GM12872 (cell line): ENCODE measurements at regions not wholly inside any gene's neighbourhood (a gene's known extent, or its start where the extent isn't known, plus 50 kb on each side); places are given as distances from the start of the nearest gene placed in this dataset.

Experiments
- TF ChIP-seq, protein P1 (sequence below): IDR thresholded peaks from 3 replicates; pipeline ENCODE4 v1.5.1; 2011; ENCODE audit warnings: low read depth, mild to moderate bottlenecking, low read length, moderate library complexity; ENCODE audit not compliant: insufficient read depth

DNA sequence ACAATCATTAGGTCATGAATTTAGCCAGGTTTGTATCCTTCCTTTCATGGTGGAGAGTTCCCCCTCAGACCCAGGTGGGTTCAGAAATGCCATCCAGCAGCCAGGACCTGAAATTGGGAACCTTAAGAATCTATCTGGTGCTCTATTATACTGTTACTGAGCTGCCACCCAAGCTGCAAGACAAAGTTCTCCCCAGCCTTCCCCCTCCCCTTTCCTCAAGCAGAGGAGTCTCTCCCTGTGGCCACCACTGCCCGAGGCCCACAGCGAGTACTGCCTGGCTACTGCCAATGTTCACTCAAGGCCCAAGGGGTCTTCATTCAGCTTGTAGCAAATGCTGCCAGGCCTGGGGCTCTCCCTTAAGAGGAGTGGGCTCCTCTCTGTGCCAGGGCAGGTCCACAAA lies 133.8 kb downstream of the TMEM38B start:
- TF ChIP-seq, protein P1, sequence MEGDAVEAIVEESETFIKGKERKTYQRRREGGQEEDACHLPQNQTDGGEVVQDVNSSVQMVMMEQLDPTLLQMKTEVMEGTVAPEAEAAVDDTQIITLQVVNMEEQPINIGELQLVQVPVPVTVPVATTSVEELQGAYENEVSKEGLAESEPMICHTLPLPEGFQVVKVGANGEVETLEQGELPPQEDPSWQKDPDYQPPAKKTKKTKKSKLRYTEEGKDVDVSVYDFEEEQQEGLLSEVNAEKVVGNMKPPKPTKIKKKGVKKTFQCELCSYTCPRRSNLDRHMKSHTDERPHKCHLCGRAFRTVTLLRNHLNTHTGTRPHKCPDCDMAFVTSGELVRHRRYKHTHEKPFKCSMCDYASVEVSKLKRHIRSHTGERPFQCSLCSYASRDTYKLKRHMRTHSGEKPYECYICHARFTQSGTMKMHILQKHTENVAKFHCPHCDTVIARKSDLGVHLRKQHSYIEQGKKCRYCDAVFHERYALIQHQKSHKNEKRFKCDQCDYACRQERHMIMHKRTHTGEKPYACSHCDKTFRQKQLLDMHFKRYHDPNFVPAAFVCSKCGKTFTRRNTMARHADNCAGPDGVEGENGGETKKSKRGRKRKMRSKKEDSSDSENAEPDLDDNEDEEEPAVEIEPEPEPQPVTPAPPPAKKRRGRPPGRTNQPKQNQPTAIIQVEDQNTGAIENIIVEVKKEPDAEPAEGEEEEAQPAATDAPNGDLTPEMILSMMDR: no peak

DNA sequence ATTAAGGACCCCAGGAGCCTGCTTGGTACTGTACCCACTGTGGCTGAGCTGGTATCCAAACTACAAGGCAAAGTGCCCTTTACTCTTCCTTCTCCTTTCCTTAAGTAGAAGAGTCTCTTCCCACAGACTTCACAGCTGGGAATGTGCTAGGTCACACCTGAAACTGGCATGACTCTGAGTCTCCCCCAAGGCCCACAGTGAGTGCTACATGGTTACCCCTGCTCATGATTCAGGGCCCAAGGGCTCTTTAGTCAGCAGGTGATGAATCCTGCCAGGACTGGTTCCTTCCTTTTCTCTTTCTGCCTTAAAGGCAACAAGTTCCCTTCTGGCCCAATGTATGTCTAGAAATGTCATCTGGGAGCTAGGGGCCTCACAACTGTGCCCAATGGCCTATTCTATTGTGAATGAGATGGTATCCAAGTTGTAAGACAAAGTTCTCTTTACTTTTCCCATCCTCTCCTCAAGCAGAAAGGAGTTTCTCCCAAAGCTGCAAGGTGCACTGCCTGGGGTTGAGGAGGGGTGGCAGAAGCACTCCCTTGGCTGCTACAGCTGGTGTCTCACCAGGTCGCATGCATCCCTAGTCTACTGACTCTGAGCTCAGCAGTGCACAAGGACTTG lies 134.4 kb downstream of the TMEM38B start:
- TF ChIP-seq, protein P1: no peak

DNA sequence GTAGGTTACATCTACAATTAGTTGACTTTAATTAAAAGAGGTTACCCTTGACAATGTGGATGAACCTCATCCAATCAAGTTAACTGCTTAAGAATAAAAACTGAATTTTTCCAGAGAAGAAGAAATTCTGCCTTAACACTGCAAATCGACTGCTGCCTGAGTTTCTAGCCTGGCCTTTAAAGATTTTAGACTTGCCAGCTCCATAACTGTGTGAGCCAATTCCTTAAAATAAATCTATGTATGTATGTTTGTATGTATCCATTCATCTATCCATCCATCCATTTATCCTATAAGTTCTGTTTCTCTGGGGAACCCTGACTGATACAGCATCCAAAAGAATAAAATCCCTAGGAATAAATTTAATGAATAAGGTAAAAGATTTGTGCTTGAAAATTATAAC lies 136.1 kb downstream of the TMEM38B start:
- TF ChIP-seq, protein P1: no peak

DNA sequence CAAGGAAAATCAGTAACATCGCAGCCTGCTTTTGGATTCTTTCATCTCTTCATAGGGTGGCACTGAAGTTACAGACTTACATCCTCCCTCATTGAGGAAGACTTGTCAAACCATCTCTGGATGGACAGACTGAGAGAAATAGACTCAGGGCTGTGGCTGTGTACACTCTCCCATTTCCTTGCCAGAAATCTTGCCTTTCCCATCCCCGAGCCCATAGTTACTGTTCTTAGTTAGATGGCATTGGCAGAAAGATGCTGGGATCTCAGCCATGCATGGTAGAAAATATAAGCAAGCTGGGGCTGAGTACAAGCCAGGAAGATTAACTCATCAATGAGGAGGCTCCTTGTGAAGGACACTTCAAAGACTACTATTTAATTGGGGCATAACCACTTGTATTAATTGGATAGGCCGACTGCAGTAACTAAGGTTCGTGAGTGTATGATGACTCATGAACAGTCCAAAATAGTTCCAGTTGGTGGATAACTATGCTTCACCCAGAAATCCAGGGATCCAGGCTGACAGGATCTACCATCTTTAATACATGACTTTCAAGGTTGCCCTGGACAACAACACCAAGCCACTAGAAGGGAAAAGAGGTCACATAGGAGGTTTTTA lies 137.9 kb downstream of the TMEM38B start:
- TF ChIP-seq, protein P1: no peak

DNA sequence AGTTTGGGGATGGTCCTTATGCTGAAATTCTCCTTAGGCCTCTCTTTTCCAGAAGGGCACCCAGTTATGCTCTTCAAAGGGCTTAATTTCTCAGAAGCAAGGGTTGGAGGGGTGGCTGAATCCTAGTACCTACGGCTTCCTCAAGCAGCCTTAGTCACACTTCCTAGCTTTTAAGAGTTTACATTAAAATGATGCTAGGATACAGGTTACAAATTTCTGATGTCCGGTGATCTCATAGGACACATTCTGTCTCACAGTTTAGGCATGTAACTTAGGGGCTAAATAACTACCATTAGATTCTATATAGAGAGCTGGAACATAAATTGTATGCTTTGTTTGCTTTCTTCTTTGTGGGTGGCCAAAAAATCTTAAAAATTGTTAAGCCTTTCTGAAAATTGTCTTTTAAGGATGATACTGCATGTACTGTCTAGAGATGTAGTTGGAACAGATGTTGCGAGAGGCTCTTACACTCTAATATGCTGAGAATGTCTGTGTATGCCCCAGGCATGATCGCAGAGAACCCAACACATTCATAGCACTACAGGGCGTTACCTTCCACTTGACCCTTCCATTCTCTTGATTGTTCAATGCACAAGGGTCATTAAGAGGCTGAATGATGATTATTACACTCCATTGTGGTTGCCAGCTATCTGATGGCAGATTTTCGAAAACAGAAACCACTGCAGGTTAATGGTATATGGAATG lies 139.1 kb downstream of the TMEM38B start:
- TF ChIP-seq, protein P1: no peak

DNA sequence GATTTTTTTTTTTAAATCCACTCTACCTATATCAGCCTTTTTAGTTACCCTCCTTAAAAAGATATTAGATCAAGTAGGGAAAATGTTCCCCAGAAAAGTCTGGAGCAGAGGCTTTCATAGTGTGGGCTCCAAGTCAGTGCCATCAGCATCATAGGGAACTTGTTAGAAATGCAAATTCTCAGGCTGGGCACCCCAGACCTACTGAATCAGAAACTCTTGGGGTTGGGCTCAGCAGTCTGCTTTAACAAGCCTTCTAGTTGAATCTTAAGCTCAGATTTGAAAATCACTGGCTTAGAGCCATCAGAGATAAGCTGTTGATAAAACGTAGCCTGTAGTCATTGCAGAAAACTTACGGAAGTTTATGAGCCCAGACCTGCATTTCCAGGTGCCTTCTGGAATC lies 140.1 kb downstream of the TMEM38B start:
- TF ChIP-seq, protein P1: no peak

DNA sequence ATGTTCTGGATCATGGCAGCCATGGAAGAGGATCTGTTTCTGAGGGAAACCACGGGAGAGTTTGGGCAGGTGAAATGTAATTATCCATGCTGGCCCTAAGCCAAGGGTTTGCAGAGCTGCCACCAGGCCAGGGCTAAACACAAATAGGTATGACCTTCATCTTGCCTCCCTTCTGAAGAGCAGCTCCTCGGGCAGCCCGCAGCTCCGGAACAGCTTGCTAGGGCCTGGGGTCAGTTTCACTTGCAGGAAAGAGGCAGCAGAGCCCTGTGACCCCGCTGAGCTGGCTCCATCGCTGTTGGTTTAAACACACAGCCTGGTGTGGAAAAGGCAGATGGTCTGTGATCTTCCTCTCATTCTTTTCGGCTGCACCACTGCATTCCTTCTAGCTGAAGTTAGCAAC lies 141.4 kb downstream of the TMEM38B start:
- TF ChIP-seq, protein P1: no peak
